ENCODE measurements at regions not wholly inside any gene's neighbourhood (a gene's known extent, or its start where the extent isn't known, plus 50 kb on each side); places are given as distances from the start of the nearest gene placed in this dataset.

GRCh38 chr5:31106691-31107090, 86.8 kb upstream of the CDH6 start:
- TF ChIP-seq CREB5 (CRISPR knock-in tag; IDR thresholded peaks at IDR 0.05; ENCODE audit: low read depth), result no peak
- no peak for TF ChIP-seq POU6F1 (CRISPR knock-in tag; IDR thresholded peaks at IDR 0.05; ENCODE audit: borderline replicate concordance, low read depth)
- TF ChIP-seq SNAI2 (CRISPR knock-in tag; IDR thresholded peaks at IDR 0.05), result no peak
- no peak for TF ChIP-seq ZFP30 (CRISPR knock-in tag; IDR thresholded peaks at IDR 0.05)
- no peak for TF ChIP-seq ZNF565 (CRISPR knock-in tag; conservative IDR thresholded peaks at IDR 0.05; ENCODE audit: low read depth)
- no peak for TF ChIP-seq ESRRG (CRISPR knock-in tag; IDR thresholded peaks at IDR 0.05)
- no peak for TF ChIP-seq ZNF8 (CRISPR knock-in tag; IDR thresholded peaks at IDR 0.05)
- no peak for ATAC-seq

GRCh38 chr5:31106278-31106677, 87.2 kb upstream of the CDH6 start:
- no peak for TF ChIP-seq ZC3H10 (CRISPR knock-in tag; IDR thresholded peaks at IDR 0.05)
- no peak for TF ChIP-seq CSRNP3 (CRISPR knock-in tag; IDR thresholded peaks at IDR 0.05)
- no peak for TF ChIP-seq ZNF565 (CRISPR knock-in tag; conservative IDR thresholded peaks at IDR 0.05; ENCODE audit: low read depth)
- no peak for TF ChIP-seq CSDC2 (CRISPR knock-in tag; IDR thresholded peaks at IDR 0.05)
- TF ChIP-seq ZNF8 (CRISPR knock-in tag; IDR thresholded peaks at IDR 0.05), result no peak
- TF ChIP-seq ARNTL (CRISPR knock-in tag; IDR thresholded peaks at IDR 0.05; ENCODE audit: borderline replicate concordance, low read depth), result no peak
- TF ChIP-seq ZFP30 (CRISPR knock-in tag; IDR thresholded peaks at IDR 0.05), result no peak
- no peak for TF ChIP-seq OSR1 (CRISPR knock-in tag; IDR thresholded peaks at IDR 0.05)
- no peak for ATAC-seq

GRCh38 chr5:31104775-31105174, 88.7 kb upstream of the CDH6 start:
- TF ChIP-seq ZNF70 (CRISPR knock-in tag; IDR thresholded peaks at IDR 0.05), result no peak
- no peak for ATAC-seq

- no peak for ATAC-seq
- TF ChIP-seq ZC3H10 (CRISPR knock-in tag; IDR thresholded peaks at IDR 0.05), result no peak
- no peak for TF ChIP-seq GLIS3 (CRISPR knock-in tag; IDR thresholded peaks at IDR 0.05)
- no peak for TF ChIP-seq SNAI2 (CRISPR knock-in tag; IDR thresholded peaks at IDR 0.05)
- TF ChIP-seq TOX (CRISPR knock-in tag; IDR thresholded peaks at IDR 0.05; ENCODE audit: borderline replicate concordance), result no peak
- TF ChIP-seq ZFP30 (CRISPR knock-in tag; IDR thresholded peaks at IDR 0.05), result no peak
- TF ChIP-seq PATZ1 (CRISPR knock-in tag; IDR thresholded peaks at IDR 0.05; ENCODE audit: borderline replicate concordance), result no peak
- TF ChIP-seq CSDC2 (CRISPR knock-in tag; IDR thresholded peaks at IDR 0.05), result no peak
- TF ChIP-seq CREB5 (CRISPR knock-in tag; IDR thresholded peaks at IDR 0.05; ENCODE audit: low read depth), result no peak
- TF ChIP-seq TSHZ2 (CRISPR knock-in tag; IDR thresholded peaks at IDR 0.05), result no peak
- TF ChIP-seq ZNF565 (CRISPR knock-in tag; conservative IDR thresholded peaks at IDR 0.05; ENCODE audit: low read depth), result no peak
- no peak for TF ChIP-seq ZNF70 (CRISPR knock-in tag; IDR thresholded peaks at IDR 0.05)
- no peak for TF ChIP-seq POU6F1 (CRISPR knock-in tag; IDR thresholded peaks at IDR 0.05; ENCODE audit: borderline replicate concordance, low read depth)
- TF ChIP-seq PPARA (CRISPR knock-in tag; IDR thresholded peaks at IDR 0.05; ENCODE audit: borderline replicate concordance), result no peak
- no peak for TF ChIP-seq OSR1 (CRISPR knock-in tag; IDR thresholded peaks at IDR 0.05)
- no peak for TF ChIP-seq BACH2 (CRISPR knock-in tag; IDR thresholded peaks at IDR 0.05; ENCODE audit: borderline replicate concordance)
These were observed 92.6 kb upstream of the CDH6 start for GRCh38 chr5:31100781-31101310.

Data from SK-N-SH treated with all-trans-retinoic acid at 6 μM for 48 hours (cell line).